ENCODE measurements at regions not wholly inside any gene's neighbourhood (a gene's known extent, or its start where the extent isn't known, plus 50 kb on each side); places are given as distances from the start of the nearest gene placed in this dataset.

DNA sequence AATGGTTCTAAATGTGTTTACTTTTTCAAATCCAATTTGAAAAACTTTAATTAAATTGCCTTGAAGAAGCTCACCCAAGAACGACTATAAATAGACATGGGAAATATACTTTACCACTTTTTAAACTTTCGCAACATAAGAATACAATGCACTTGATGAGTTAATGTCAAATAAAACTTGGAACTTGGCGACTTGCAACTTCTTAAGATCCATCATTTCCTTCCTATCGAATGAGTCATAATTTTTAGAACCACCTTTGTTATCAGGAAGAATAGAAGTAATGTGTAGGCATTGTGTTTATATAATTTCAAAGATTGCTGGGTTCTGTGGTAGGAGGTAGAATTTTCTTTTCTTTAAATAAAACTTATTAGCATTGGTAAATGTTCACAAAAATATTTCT is 1417.4 kb upstream of the FLRT2 start:
- TF ChIP-seq POLR2A (IDR thresholded peaks at IDR 0.05; ENCODE audit: low read length) (no peak), GATA1 (IDR thresholded peaks at IDR 0.05; ENCODE audit: low read depth, low read length) (no peak)

Measured in erythroblast (primary cell).